T-helper 2 cell (primary cell): ENCODE measurements at regions not wholly inside any gene's neighbourhood (a gene's known extent, or its start where the extent isn't known, plus 50 kb on each side); places are given as distances from the start of the nearest gene placed in this dataset.

Experiments used
- DNase-seq, 5 experiments: peaks; one replicate each; pipeline versions ENCODE4 v3.0.0 to v3.0.0-alpha.2; 2012 to 2022

GRCh38 chr7:98514211-98515031 lies 102.7 kb upstream of the NPTX2 start:
- peak in 1 of 5 experiments; percentile 55 for DNase-seq

DNA sequence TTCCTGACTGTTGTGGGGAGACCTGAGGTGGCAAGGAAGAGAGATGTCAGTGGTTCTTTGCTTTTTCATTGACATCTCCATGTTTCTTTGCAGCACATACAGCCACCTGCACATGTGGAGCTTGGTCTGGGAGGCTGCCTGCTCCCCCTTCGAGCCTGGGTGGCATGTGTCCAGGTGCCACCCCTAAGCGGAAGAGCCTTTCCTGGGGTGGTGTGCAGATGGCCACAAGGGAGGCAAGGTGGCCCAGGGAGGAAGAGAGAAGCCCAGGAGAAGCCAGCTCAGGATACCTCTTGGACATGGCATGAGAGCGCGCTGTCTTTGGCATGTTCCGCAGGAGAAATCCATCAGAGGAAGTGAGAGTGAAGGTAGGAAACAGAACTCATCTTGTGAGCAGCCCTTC lies 105.9 kb upstream of the NPTX2 start:
- DNase-seq: no peak

DNA sequence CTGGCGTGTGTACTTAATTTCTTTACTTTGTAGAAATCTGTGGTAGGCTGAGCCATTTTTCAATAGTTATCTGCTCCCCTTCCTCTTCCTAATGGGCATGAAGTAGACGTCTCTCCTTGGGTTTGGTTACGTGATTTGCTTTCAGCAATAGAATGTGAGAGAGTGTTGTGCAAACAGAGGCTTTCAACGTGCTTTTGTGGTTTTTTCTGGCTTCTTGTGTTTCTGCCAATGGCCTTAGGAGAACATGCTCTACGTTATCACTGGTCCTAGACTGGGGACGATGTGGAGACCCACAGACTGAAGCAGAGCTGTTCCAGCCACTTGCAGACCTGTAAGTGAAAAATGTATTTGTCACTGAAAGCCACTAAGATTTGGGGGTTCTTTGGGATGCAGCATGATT lies 107.2 kb upstream of the NPTX2 start:
- no peak for DNase-seq

GRCh38 chr7:98506471-98506870 lies 105.6 kb upstream of the BAIAP2L1 start:
- DNase-seq: no peak

DNA sequence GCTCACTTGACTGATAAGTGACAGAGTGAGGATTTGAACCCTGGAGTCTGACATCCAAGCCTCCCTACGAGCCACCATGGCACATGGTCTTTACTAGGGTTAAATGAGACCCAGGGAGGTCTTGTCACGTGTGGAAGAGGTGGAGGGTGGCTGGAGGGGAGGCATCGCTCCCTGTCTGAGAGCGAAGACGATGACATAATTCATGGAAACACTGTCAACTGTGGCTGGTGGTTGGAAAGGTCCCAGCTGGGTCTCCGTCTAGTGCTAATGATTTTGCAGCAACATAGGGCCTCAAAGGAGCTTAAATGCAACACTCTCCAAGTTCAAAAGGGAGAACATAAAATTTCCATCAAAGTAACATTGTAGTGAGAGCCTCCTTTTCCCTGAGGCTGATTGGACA lies 99.9 kb upstream of the BAIAP2L1 start:
- no peak for DNase-seq

- no peak for DNase-seq
These were observed 95.7 kb upstream of the BAIAP2L1 start for GRCh38 chr7:98496618-98497017.

- no peak for DNase-seq
These were observed 94.5 kb upstream of the BAIAP2L1 start for GRCh38 chr7:98495200-98495955.

DNA sequence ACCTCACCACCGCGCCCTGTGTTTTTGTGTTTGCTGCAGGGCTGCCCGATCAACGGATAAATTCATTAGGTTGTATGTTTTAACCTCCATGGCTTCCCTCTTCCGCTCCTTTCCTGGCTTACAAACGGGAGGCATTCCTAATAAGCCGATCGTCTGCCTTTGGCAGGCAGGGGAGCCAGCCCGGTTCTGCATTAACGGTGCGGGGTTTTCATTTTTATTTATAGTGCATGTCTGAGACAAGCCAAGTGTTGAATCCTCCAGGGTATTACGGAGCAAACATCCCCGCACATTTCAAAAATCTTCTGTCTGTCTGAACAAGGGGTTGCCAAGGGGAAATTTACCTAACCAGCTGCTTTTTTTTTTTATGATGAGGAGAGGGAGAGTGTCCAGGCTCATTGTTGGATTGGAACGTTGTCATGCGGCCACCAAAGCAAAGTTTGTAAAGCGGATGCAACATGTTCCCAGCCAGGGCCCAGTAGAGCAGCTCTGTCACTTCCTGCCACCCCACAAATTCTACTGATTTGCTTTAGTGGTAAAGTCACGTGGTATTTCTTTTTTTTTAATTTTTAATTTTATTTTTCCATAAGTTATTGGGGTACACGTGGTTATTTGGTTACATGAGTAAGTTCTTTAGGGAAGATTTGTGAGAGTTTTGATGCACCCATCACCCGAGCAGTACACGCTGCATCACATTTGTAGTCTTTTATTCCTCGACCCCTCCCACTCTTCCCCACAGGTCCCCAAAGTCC lies 92.3 kb upstream of the BAIAP2L1 start:
- no peak for DNase-seq

DNA sequence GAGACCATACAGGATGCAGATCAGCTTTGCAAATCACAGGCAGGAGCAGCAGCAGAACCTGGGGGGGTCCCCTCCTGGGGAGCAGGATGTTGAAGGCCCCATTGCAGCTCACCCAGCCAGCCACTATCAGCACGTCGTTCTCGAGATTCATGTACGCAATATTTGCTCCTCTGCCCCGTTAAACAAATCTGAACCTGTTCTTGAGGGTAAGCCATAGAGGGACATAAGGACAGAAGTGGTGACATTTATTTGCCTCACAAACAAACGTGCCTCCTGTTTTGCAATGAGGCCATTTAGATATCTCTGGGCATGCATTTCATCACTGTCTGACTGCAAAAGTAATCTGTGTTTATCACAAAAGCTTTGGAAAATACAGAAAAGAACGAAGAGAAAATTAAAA lies 87.3 kb upstream of the BAIAP2L1 start:
- no peak for DNase-seq

DNA sequence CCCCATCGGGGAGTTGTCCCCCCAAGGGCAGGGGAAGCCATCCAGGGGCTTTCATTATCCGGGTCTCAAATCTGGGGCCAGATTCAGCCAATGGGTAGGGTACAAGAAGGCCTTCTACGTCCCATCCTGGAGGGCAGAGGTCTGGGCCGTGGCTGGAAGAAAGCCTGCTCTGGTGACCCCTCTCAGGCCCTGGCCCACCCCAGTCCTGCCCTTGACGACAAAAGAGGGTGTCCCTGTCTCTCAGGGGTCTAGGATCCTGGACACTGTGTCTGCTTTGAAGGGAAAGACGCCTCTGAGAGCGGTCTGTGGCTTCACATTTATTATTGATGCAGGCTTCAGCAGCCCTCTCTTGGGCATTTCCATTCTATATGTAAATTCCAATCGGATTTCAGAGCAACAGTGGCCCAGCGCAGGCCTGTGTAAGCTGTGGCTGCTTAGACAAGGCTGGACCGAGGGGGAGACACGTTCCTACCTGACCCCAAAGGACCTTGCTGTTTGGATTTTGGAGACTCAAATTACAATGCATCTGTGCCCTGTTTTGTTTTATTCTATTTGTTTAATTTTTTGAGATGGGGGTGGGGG lies 83.2 kb upstream of the BAIAP2L1 start:
- no peak for DNase-seq

- no peak for DNase-seq
These were observed 82.5 kb upstream of the BAIAP2L1 start for GRCh38 chr7:98483276-98483963.

DNA sequence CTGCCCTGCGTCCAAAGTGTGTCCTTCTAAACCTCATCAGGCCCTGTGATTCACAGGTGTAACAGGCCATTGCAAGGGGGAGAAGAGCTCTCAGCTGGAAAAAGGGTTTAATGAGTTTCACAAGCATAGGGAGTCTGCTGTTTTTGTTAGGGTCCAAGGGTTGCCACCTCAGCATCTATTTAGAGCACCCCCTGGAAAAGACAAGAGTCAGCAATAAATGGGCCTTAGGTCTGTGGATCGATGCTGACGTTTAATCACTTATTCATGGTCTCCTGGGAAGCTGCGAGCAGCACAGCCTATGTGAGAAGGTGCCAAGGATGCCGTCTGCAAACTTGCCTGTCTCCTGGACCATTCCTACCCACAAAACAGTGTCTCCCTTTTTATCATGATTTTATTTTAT lies 78.4 kb upstream of the BAIAP2L1 start:
- no peak for DNase-seq

- DNase-seq: no peak
These were observed 74.5 kb upstream of the BAIAP2L1 start for GRCh38 chr7:98475352-98475751.

GRCh38 chr7:98474558-98474957 lies 73.7 kb upstream of the BAIAP2L1 start:
- no peak for DNase-seq

- DNase-seq: no peak
These were observed 71.6 kb upstream of the BAIAP2L1 start for GRCh38 chr7:98472521-98472954.

DNA sequence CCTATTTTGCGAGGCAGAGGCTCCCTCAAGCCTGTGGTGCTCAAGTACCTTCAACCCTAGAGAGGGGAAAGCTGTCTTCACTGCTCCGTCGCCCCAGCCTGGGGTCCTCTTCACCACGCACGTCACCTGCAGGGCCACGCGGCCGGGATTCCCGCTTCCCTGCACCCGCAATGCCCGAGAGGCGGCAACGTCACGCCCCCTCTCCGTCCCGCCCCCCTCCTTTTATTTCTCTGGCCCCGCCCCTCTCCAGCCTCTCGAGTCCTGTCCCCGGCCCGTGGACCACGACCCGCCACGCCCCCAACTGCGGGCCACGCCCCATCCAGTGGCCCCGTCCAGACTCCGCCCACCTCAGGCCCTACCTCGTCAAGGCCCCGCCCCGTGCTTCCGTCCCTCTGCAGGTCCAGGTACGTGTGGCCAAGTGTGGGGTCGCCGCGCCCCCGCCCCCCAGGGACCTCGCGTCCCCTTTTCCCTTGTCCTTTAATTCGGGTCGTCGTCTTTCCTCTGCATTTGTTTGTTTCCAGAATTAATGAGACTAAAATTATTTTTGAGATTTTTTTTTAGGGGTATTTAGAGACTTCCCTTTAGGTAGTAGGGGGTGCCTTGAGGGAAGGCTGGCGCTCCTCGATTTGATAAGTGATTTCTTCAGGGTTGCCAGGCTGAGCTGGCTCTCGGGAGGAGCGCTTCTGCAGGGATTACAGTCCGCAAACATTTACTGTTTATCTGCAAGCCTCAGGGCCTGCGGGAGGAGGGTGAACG lies 69.8 kb upstream of the BAIAP2L1 start:
- DNase-seq: no peak

GRCh38 chr7:98469088-98469487 lies 68.2 kb upstream of the BAIAP2L1 start:
- DNase-seq: no peak

DNA sequence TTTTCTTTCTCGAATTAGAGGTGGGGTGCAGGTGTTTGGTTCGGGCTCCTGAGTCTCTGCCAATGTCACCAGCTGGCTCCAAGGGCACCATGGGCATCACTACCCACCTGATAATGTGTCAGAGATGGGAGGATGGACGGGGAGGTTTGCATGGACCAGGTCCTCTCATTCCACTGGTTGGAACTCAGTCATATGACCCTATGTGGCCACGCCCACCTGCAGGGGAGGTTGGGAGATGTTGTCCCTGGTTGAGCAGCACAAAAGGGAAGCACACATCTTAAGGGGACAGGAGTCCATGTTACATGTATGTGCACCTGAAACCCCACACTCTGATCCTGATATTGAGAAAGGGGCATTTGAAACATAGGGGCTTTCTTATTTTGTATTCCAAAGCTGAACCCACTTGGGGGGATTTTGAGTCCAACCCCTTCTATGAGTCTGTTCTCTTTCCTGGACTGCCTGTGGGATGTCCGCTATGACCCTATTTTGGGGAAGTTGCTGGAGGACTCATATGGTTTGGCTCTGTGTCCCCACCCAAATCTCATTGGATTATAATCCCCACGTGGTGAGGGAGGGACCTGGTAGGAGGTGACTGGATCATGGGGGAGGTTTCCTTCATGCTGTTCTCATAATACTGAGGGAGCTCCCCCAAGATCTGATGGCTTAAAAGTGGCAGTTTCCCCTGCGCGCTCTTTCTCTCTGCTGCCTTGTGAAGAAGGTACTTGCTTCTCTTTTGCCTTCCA lies 66.9 kb upstream of the BAIAP2L1 start:
- no peak for DNase-seq

GRCh38 chr7:98465022-98465421 lies 64.1 kb upstream of the BAIAP2L1 start:
- no peak for DNase-seq

- no peak for DNase-seq
These were observed 63.7 kb upstream of the BAIAP2L1 start for GRCh38 chr7:98464558-98464940.
